Right lobe of liver (tissue), 4 donors: ENCODE measurements at regions not wholly inside any gene's neighbourhood (a gene's known extent, or its start where the extent isn't known, plus 50 kb on each side); places are given as distances from the start of the nearest gene placed in this dataset.

Experiments
- POLR2A ChIP-seq: fragments of 450-650 bp; IDR thresholded peaks from one replicate; pipeline ENCODE4 v1.6.1; 2017; ENCODE audit warnings: antibody characterized with exemption, mild to moderate bottlenecking
- TF ChIP-seq, protein P1 (sequence below), 4 donors: fragments of 200-600 bp in 3 of 4; fragments of 450-650 bp in 1 of 4; IDR thresholded peaks; one replicate each; pipeline versions ENCODE4 v1.5.1 to v1.8.0; 2016 to 2022; ENCODE audit warnings: antibody characterized with exemption in 4 of 4, mild to moderate bottlenecking in 2 of 4
- donor health status: DM: no; HTN: no; CAD: no.
- donor health status: DM: no; HTN: no; CAD: no.
- donor health status: DM: no; HTN: yes; CAD: no.

DNA sequence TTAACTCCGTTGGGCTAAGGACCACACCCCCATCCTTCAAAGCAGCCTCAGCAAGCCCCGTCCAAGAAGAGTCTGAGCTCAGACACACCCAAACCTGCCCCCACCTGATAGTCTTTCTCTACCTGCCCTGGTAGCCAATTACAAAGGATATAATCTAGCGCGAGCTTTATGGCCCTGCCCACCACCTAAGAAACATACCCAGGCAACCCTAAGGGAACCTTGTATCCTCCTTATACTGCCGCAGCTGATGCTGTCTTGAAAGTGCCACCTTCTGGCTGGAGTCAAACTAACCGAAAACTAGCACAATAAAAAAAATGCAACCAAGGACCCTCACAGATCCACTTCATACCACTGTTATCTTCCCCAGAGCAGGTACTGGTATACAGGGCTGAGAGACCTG, 628.3 kb upstream of the REG3G start:
- TF ChIP-seq, protein P1, sequence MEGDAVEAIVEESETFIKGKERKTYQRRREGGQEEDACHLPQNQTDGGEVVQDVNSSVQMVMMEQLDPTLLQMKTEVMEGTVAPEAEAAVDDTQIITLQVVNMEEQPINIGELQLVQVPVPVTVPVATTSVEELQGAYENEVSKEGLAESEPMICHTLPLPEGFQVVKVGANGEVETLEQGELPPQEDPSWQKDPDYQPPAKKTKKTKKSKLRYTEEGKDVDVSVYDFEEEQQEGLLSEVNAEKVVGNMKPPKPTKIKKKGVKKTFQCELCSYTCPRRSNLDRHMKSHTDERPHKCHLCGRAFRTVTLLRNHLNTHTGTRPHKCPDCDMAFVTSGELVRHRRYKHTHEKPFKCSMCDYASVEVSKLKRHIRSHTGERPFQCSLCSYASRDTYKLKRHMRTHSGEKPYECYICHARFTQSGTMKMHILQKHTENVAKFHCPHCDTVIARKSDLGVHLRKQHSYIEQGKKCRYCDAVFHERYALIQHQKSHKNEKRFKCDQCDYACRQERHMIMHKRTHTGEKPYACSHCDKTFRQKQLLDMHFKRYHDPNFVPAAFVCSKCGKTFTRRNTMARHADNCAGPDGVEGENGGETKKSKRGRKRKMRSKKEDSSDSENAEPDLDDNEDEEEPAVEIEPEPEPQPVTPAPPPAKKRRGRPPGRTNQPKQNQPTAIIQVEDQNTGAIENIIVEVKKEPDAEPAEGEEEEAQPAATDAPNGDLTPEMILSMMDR (IDR thresholded peaks at IDR 0.05), result no peak
- TF ChIP-seq POLR2A, result no peak
